ENCODE measurements at regions not wholly inside any gene's neighbourhood (a gene's known extent, or its start where the extent isn't known, plus 50 kb on each side); places are given as distances from the start of the nearest gene placed in this dataset.

DNA sequence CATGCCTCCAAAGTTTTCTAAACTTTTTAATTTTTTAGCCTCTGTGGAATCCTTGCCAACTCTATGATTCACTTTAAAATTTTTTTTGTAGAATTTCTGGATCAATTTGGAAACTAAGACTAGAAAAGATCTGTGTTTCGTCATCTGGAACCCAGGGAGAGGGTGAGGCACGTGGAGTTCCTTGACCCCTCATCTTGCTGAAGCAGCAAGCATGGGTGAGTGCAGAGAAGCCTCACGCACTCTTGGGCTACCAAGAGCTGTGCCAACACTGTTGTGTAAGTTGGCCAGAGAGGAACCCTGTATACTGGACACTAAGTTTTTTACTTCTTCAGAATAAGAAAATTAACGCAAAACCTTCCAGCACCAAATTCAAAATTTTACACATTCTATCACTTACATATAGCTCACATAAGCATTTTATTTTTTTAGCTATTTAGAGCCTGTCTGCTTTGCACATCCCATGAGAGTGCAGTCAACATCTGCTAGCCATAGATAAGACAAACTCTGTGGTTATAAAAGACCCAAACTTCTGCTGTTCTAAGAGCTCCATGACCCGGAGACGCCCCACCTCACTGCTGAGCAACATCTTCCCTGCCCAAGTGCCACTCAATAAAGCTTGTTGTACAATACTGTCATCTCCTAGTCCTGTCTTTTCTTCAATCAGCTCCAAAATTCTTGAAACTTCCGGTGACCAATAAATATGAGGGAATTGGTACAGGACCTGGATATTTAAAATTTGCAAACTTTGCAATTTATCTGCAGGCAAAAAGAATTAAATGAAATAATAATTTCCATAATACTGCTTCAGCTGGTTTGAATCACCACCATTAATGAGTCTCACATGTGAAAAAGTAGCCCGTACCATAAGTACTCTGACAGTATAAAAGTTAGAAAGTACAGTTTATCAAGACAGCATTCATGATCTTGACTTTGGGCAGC lies 69.7 kb upstream of the ADCY2 start:
- no peaks in the 10 kb centered on the region for H3K36me3 ChIP-seq (ENCODE audit: control insufficient read depth, insufficient read depth, low read length)
- 91 to 94% methylated on average over 8 of the region's 8 CpGs for WGBS, 2 experiments
- H3K4me1 ChIP-seq (ENCODE audit: control insufficient read depth, insufficient read depth, low read length): peaks cover 2% of the 10 kb centered on the region
- no peak overlapping the region for H3K4me3 ChIP-seq (ENCODE audit: insufficient read depth, low read depth, low read length)
- no peak overlapping the region for H3K27ac ChIP-seq (ENCODE audit: insufficient read depth, low read depth, low read length, poor library complexity, severe bottlenecking)
- H3K9me3 ChIP-seq (ENCODE audit: control insufficient read depth, low read length): no peaks in the 10 kb centered on the region
- H3K27me3 ChIP-seq (ENCODE audit: control insufficient read depth, insufficient read depth, low read length, poor library complexity, severe bottlenecking): no peaks in the 10 kb centered on the region

DNA sequence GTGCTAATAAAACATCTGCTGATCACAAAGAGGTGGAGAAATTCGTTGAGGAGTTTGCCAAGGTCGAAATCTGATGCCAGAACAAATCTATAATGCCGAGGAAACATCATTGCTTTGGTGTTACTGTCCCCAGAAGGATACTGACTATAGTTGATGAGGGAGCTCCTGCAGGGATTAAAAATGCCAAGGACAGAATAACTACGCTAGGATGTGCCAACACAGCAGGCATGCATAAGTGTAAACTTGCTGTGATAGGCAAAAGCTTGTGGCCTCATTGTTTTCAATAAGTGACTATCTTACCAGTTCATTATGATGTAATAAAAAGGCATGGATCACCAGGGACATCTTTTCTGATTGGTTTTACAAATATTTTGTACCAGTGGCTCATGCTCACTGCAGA lies 66.8 kb upstream of the ADCY2 start:
- no peaks in the 10 kb centered on the region for H3K36me3 ChIP-seq (ENCODE audit: control insufficient read depth, insufficient read depth, low read length)
- WGBS, 2 experiments: 67 to 71% methylated on average over 4 of the region's 4 CpGs
- no peak overlapping the region for H3K27ac ChIP-seq (ENCODE audit: insufficient read depth, low read depth, low read length, poor library complexity, severe bottlenecking)
- no peak overlapping the region for H3K4me3 ChIP-seq (ENCODE audit: insufficient read depth, low read depth, low read length)
- H3K4me1 ChIP-seq (ENCODE audit: control insufficient read depth, insufficient read depth, low read length): peaks cover 3% of the 10 kb centered on the region
- H3K27me3 ChIP-seq (ENCODE audit: control insufficient read depth, insufficient read depth, low read length, poor library complexity, severe bottlenecking): no peaks in the 10 kb centered on the region
- H3K9me3 ChIP-seq (ENCODE audit: control insufficient read depth, low read length): no peaks in the 10 kb centered on the region

DNA sequence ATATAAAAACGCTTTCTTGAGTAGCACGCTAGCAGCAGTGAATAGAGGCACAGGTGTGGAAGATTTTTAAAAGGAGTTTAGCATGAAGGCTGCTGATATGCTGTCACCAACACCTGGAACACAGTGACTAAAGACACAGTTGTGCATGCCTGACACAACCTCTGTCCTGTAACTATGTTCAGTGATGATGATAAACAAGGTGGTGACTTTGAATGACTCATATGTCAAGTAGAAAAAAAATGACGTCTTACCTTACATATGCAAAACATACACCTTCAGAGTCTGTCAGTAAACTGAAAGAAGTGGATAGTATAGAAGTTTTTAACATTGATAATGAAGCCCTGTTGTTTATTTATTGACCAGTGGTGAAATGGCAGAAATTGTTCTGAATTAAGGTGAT lies 66.2 kb upstream of the ADCY2 start:
- Histone ChIP-seq H3K27ac (ENCODE audit: insufficient read depth, low read depth, low read length, poor library complexity, severe bottlenecking) (no peak overlapping the region), H3K4me3 (ENCODE audit: insufficient read depth, low read depth, low read length) (no peak overlapping the region), H3K4me1 (ENCODE audit: control insufficient read depth, insufficient read depth, low read length) (peaks cover 3% of the 10 kb centered on the region), H3K27me3 (ENCODE audit: control insufficient read depth, insufficient read depth, low read length, poor library complexity, severe bottlenecking) (no peaks in the 10 kb centered on the region), H3K36me3 (ENCODE audit: control insufficient read depth, insufficient read depth, low read length) (no peaks in the 10 kb centered on the region), H3K9me3 (ENCODE audit: control insufficient read depth, low read length) (no peaks in the 10 kb centered on the region)
- 87 to 88% methylated on average over 2 to 3 of the region's 3 CpGs for WGBS, 2 experiments

DNA sequence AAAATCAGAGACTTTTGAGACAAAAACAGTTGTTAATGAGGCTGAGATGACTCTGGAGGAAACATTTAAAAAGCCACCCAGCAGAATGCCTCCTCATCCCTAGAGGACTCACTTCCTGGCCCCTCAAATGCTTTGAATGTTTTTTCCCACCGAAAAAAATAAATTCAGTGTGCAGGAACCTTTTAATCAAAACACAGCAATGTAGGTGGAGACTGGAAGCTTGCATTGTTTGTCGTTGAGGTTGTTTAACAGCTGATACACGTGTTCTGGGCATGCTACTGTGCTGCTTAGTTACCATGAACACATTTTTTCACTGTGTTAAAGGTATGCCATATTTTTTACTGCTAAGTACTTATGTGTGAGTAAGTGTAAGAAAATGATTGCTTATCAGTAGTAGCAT lies 65.7 kb upstream of the ADCY2 start:
- Histone ChIP-seq H3K36me3 (ENCODE audit: control insufficient read depth, insufficient read depth, low read length) (no peaks in the 10 kb centered on the region), H3K9me3 (ENCODE audit: control insufficient read depth, low read length) (no peaks in the 10 kb centered on the region), H3K4me3 (ENCODE audit: insufficient read depth, low read depth, low read length) (no peak overlapping the region), H3K27me3 (ENCODE audit: control insufficient read depth, insufficient read depth, low read length, poor library complexity, severe bottlenecking) (no peaks in the 10 kb centered on the region), H3K4me1 (ENCODE audit: control insufficient read depth, insufficient read depth, low read length) (peaks cover 3% of the 10 kb centered on the region), H3K27ac (ENCODE audit: insufficient read depth, low read depth, low read length, poor library complexity, severe bottlenecking) (no peak overlapping the region)
- WGBS, 2 experiments: 66 to 75% methylated on average over 3 of the region's 3 CpGs

DNA sequence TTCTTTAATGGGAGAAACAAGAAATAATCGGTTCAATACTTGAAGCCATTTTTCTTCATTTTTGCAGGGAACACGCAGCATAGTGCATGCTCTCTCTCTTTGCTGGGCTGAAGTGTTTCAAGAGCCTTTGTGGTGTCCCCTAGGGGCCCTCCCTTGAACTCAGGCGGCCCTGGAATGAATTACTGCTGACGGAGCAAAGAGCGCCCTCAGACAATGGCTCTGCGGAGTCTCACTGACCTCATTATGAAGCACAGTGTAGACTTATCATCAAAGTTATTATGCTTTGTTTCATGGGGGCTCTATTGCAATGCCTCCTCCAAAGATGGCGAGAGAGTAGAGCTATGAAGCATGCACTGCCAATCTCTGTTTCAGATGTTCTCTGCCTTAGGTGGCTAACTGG lies 64.8 kb upstream of the ADCY2 start:
- WGBS, 2 experiments: 46 to 49% methylated on average over 7 of the region's 7 CpGs
- Histone ChIP-seq H3K4me1 (ENCODE audit: control insufficient read depth, insufficient read depth, low read length) (peaks cover 3% of the 10 kb centered on the region), H3K4me3 (ENCODE audit: insufficient read depth, low read depth, low read length) (no peak overlapping the region), H3K27me3 (ENCODE audit: control insufficient read depth, insufficient read depth, low read length, poor library complexity, severe bottlenecking) (no peaks in the 10 kb centered on the region), H3K9me3 (ENCODE audit: control insufficient read depth, low read length) (no peaks in the 10 kb centered on the region), H3K27ac (ENCODE audit: insufficient read depth, low read depth, low read length, poor library complexity, severe bottlenecking) (no peak overlapping the region), H3K36me3 (ENCODE audit: control insufficient read depth, insufficient read depth, low read length) (no peaks in the 10 kb centered on the region)
